HG03558 (cell line): ENCODE measurements at regions not wholly inside any gene's neighbourhood (a gene's known extent, or its start where the extent isn't known, plus 50 kb on each side); places are given as distances from the start of the nearest gene placed in this dataset.

Experiments used
- ATAC-seq: cut with Tn5 transposase; IDR thresholded peaks from one replicate; pipeline ENCODE4 v1.9.1; 2021; ENCODE audit warnings: moderate number of reproducible peaks; ENCODE audit not compliant: unreplicated experiment; ENCODE audit errors: extremely low read depth

- no peak for ATAC-seq
These were observed 1014.1 kb upstream of the RAG2 start for GRCh38 chr11:37612146-37612545.

- ATAC-seq: no peak
These were observed 1007.2 kb upstream of the RAG2 start for GRCh38 chr11:37605229-37605628.

- no peak for ATAC-seq
These were observed 1000.3 kb upstream of the RAG2 start for GRCh38 chr11:37598381-37598780.

- no peak for ATAC-seq
These were observed 999.7 kb upstream of the RAG2 start for GRCh38 chr11:37597776-37598175.

GRCh38 chr11:37595845-37596244, 997.8 kb upstream of the RAG2 start:
- ATAC-seq: no peak

GRCh38 chr11:37574361-37574760, 976.3 kb upstream of the RAG2 start:
- no peak for ATAC-seq

GRCh38 chr11:37572491-37573171, 974.6 kb upstream of the RAG2 start:
- ATAC-seq: no peak

GRCh38 chr11:37571246-37571645, 973.2 kb upstream of the RAG2 start:
- ATAC-seq: no peak

GRCh38 chr11:37560991-37561390, 963.0 kb upstream of the RAG2 start:
- ATAC-seq: no peak

- ATAC-seq: no peak
These were observed 962.3 kb upstream of the RAG2 start for GRCh38 chr11:37560346-37560745.

- no peak for ATAC-seq
These were observed 960.7 kb upstream of the RAG2 start for GRCh38 chr11:37558619-37559210.

GRCh38 chr11:37557990-37558389, 960.0 kb upstream of the RAG2 start:
- ATAC-seq: no peak

- no peak for ATAC-seq
These were observed 954.2 kb upstream of the RAG2 start for GRCh38 chr11:37552284-37552683.

- ATAC-seq: no peak
These were observed 946.5 kb upstream of the RAG2 start for GRCh38 chr11:37544491-37544890.

GRCh38 chr11:37533830-37534229, 935.8 kb upstream of the RAG2 start:
- ATAC-seq: no peak

GRCh38 chr11:37533087-37533486, 935.1 kb upstream of the RAG2 start:
- ATAC-seq: no peak

GRCh38 chr11:37532271-37532670, 934.2 kb upstream of the RAG2 start:
- ATAC-seq: no peak

GRCh38 chr11:37527545-37527944, 929.5 kb upstream of the RAG2 start:
- ATAC-seq: no peak

GRCh38 chr11:37525336-37525735, 927.3 kb upstream of the RAG2 start:
- ATAC-seq: no peak

GRCh38 chr11:37519781-37520180, 921.7 kb upstream of the RAG2 start:
- no peak for ATAC-seq

GRCh38 chr11:37512156-37512780, 914.2 kb upstream of the RAG2 start:
- no peak for ATAC-seq

- no peak for ATAC-seq
These were observed 913.4 kb upstream of the RAG2 start for GRCh38 chr11:37511425-37511933.
